ENCODE measurements at regions not wholly inside any gene's neighbourhood (a gene's known extent, or its start where the extent isn't known, plus 50 kb on each side); places are given as distances from the start of the nearest gene placed in this dataset.
"Not testable (repeated sequence)": the region's sequence is repeated elsewhere in the genome, so short reads cannot be mapped to it uniquely, and the experiment has no call there.

DNA sequence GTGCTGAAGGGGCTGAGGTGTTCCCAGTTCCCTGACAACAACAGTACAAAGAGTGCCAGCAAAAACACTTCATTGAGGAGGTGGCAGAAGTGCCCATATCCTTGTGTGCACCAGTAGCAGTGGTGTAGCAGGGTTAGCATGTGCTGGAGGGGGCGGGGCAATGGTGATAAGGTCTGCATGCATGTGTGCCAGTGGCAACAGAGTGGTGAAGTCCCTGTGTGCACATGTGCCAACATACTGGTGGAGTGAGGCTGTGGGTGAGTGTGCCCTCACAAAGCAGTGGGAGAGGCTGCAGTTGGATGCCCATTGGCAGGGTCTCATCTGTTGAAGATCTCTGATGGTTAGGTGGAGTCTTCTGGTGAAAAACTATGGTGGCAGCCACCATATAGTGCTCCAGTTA lies 994.6 kb downstream of the PCDH19 start:
- no peak for FAIRE-seq
- no peak for DNase-seq (ENCODE audit: low spot score)

DNA sequence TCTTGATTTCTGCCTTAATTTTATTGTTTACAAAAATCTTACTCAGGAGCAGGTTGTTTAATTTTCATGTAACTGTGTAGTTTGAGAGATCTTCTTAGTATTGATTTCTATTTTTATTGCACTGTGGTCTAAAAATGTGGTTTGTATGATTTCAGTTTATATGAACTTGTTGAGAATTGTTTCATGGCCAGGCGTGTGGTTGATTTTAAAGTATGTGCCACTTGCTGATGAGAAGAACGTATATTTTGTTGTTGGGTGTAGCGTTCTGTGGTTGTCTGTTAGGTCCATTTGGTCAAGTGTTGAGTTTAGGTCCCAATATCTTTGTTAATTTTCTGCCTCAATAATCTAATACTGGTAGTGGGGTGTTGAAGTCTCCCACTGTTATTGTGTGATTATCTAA lies 996.8 kb downstream of the PCDH19 start:
- no peak for FAIRE-seq
- no peak for DNase-seq (ENCODE audit: low spot score)

DNA sequence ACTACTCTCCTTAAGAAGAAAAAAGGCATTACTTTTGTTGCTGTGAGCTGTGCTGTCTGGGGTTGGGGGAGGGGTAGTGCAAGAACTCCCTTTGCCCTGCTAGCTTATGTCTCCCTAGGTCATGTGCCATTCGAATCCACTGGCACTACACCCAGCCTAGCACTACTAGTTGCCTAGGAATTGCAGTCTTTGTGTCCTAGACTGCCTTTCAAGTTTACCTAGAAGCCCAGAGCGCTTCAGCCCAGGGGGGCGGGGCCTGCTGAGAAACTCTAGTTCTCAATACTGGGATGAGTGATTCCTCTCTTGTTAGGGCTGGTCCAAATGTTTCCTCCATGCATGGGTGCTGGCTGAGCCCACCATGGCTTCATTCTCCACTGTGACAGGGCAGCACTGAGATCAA lies 1011.5 kb downstream of the PCDH19 start:
- no peak for DNase-seq (ENCODE audit: low spot score)
- FAIRE-seq, result no peak

DNA sequence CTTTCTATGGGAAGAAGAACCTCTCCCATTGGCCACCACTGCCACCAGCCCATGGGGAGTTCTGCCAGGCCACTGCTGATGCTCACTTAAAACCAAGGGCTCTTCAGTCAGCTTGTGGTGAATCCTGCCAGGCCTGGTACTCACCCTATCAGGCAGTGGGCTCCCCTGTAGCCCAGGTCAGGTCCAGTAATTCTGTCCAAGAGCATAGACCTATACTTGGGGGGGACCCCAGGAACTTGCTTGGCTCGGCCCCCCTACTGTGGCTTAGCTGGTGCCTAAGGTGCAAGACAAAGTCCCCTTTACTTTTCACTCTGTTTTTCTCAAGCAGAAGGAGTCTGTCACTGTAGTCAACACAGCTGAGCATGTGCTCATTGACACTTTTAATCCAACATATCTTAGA lies 1012.2 kb downstream of the PCDH19 start:
- DNase-seq (ENCODE audit: low spot score) (no peak), FAIRE-seq (no peak)

DNA sequence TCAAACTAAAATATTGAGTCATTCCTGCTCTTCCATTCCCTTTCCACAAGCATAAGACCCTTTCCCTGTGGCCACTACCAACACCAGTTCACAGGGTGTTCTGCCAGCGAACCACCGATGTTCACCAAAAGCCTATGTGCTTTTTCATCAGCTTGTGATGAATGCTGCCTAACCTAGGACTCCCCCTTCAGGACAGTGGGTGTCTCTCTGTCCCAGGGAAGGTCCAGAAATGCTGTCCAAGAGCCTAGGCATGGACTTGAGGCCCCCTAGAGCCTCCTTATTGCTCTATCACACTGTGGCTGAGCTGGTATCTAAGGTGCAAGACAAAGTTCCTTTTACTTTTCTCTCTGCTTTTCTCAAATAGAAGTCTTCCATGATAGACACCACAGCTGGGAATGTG lies 1015.6 kb downstream of the PCDH19 start:
- no peak for FAIRE-seq
- DNase-seq (ENCODE audit: low spot score), result no peak

DNA sequence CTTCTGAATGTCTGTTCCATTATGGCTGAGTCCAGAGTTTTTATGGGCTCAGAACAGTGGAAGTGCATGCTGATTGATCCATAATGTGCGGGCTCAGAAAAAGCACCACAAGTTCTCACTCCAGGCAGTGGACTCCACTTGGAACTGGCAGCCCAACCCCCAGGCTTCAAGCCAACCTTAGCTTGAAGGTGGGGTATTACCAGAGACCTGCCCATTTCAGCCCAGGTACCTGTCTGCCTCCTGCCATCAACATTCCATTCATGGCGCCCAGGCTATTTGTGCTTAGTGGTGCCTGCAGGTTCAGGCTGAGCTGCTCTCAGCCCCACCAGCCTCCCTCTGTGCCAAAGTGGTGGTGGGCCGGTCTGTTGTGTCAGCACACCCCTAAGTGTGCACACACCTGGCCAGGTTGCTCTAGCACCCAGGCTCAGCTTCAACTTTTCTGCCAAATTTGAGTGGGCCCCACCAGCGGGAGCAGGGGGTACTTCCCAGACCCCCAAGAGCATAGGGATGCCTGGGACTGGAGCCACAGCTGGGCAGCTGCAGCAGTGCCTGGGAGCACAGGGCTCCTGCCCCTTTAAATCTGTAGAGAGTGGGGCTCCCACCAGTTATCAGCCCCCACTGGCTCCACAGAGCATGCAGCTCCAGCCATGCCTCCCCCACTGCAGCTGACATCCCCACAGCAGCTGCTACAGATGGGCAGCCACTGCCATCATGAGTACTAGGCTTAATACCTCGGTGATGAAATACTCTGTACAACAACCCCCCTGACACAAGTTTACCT lies 1025.3 kb downstream of the PCDH19 start:
- FAIRE-seq (no peak), DNase-seq (ENCODE audit: low spot score) (no peak)

DNA sequence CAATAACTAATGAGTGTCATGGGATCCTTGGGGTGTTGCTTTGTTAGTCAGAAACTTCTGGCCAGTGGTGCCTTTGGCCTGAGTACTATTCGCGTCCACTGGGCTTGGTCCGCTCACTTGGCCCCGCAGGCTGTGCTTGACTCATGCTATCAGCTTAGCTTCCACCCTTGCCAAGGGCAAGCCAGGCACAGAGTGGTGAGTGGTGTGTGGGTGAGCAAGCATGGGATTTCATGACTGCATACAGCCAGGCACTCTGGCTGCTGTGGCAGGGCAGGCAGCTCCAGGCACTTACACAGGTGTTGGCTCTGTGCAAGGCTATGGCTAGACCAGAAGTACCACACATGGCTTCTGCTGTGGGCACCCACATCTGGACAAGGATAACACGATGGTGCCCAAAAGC lies 1026.3 kb downstream of the PCDH19 start:
- DNase-seq (ENCODE audit: low spot score) (no peak), FAIRE-seq (no peak)

DNA sequence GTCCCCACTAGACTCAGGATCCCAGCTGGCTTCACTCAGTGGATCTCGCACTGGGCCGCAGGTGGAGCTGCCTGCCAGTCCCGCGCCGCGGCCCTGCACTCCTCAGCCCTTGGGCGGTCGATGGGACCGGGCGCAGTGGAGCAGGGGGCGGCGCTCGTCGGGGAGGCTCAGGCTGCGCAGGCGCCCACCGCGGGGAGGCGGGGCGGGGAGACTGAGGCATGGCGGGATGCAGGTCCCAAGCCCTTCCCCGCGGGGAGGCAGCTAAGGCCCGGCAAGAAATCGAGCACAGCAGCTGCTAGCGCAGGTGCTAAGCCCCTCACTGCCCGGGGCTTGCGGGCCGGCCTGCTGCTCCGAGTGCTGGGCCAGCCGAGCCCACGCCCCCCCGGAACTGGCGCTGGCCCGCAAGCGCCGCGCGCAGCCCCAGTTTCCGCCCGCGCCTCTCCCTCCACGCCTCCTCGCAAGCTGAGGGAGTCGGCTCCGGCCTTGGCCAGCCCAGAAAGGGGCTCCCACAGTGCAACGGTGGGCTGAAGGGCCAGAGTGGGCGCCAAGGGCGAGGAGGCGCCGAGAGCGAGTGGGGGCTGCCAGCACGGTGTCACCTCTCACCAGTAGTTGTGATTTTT lies 1038.0 kb downstream of the PCDH19 start:
- no peak for DNase-seq (ENCODE audit: low spot score)
- FAIRE-seq, result no peak

DNA sequence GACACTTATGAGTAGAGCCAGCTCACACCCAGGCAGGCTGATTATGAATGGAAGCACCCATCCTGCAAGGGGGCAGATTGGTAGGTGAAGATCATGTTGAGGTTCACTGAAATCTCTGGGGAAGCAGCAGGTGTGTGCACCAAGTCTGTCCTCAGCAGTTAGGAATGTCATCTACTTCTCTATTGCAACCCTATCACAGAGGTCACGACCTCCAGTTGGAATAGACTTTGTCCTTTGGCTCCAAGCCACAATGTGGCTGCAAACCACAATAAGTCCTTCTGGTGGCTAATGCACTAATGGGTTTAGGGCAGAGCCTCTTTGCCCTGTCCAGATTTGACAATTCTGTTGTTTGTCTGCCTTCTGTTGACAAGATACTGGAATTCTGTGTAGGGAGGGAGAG lies 1056.7 kb downstream of the PCDH19 start:
- no peak for FAIRE-seq
- DNase-seq (ENCODE audit: low spot score), result no peak

DNA sequence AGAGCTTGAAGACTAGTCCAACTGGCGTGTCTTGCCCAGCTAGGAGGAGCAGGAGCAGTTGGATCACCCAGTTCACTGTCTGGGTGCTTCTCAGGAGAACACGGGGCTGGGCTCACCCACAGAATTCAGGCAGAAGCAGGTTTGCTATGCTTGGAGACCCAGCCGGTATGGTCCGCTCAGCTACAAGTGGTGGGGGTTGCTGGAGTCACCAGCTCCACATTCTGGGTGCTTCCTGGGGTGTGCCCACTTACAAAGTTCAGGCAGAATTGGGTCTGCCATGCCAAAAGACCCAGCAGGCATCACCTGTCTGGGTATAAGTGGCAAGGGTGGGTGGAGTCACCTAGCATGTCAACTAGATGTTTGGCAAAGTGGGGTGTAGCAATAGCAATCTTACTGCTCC lies 1061.8 kb downstream of the PCDH19 start:
- FAIRE-seq (no peak), DNase-seq (ENCODE audit: low spot score) (no peak)

DNA sequence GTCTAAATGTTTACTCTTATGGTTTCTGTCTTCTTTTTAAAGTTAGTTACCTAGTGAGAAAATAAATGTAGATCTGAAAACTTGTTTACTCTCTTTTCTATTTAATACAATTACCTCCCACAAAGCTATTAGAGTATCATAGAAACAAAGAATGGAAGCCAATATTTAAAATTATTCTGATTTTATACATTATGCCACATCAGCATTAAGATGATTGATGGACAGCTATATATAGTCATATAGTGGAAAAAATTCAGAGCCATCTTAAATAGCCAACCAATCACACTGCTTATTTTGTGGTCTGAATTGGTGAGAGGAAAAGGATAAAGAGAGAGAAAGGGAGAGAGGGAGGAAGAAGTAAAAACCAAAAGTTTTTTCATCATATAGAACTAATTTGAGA lies 1101.8 kb downstream of the PCDH19 start:
- no peak for DNase-seq (ENCODE audit: low spot score)
- FAIRE-seq, result no peak

DNA sequence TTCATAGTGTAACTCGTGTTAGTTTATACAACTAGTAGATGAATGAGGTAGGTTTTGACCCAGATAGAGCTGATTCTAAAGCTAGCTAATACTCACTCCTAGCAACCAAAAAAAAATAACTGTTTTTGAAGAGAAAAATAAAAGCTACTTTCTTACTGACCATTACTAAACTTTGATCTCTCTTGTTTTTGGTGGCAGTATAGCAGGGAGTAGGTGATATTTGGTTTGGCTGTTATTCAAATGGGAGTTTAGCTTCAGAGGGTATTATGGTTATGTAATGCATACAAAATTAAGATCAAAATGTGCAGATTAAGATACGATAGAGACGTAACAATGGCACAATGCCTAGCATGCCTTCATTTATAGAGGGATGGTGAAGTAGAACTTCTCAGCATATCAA lies 1104.5 kb downstream of the PCDH19 start:
- no peak for DNase-seq (ENCODE audit: low spot score)
- no peak for FAIRE-seq

DNA sequence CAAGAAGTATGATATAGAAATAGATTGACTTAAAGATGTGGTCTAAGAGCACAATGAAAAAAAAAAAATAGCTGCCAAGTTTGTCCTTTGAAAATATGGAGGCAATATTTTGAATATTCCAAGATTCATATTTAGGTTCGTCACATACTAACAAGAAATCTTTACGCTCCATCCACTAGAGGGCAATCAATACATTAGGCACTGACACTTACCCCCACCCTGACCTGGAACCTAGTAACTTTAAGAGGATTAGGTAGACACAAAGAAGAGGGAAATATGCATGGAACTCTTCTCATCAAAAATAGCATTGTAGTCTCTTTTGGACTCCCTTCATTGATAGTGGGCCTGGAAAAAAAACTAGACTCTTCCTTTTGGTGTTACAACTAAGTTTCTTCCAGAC lies 1108.1 kb downstream of the PCDH19 start:
- DNase-seq (ENCODE audit: low spot score), result no peak
- no peak for FAIRE-seq

DNA sequence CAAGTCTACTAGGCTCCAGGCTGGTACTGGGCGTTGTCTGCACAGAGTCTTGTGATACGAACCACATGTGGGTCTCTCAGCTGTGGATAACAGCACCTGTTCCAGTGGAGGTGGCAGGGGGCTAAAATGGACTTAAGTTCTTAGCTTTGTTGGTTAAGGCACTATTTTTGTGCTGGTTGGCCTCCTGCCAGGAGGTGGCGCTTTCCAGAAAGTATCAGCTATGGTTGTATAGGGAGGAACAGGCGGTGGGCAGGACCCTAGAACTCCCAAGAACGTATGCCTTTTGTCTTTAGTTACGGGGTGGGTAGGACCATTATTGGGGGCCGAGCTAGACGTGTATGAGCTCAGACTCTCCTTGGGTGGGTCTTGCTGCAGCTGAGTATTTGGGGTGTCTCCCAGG lies 1138.4 kb downstream of the PCDH19 start:
- FAIRE-seq, result no peak
- no peak for DNase-seq (ENCODE audit: low spot score)

DNA sequence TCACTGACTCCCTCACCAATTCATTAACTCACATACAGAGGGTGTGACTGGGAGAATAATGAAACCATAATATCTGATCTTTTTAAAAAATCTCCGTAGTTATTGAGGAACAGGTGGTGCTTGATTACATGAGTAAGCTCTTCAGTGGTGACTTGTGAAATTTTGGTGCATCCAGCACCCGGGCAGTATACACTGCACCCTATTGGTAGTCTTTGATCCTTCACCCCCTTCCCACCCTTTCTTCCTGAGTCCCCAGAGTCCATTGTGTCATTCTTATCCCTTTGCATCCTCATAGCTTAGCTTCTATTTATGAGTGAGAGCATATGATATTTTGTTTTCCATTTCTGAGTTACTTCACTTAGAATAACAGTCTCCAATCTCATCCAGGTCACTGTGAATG lies 1143.8 kb downstream of the PCDH19 start:
- FAIRE-seq (no peak), DNase-seq (ENCODE audit: low spot score) (no peak)

DNA sequence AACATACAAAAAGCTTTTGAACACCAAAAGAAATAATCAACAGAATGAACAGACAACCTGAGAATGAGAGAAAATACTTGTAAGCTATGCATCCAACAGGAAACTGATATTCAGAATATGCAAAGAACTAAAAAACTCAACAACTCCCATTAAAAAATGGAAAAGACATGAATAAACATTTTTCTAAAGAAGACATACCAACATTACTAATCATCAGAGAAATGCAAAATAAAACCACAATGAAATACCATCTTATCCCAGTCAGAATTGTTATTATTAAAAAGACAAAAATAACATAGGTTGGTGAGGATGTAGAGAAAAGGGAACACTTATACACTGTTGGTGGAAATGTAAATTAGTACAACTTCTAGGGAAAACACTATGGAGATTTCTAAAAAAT lies 1161.9 kb downstream of the PCDH19 start:
- no peak for FAIRE-seq
- DNase-seq (ENCODE audit: low spot score), result no peak

DNA sequence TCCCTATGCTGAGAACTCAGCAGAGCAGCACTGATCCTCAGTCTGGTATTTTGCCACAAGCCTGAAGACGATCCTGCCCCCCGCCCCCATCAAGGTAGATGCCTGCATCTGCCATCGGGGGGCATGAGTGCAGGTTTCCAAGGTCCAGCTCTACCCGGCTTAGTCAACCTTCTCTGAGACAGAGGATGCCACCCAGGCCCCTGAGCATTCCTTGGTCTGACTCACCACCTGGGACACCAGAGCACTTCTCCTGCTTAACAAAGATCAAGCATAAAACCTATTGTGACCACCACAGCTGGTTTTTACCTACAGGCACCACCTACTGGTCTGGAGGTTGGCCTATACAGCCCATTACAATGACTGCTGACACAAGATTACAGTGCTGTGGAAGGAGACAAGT lies 1168.1 kb downstream of the PCDH19 start:
- DNase-seq (ENCODE audit: low spot score) (no peak), FAIRE-seq (no peak)

DNA sequence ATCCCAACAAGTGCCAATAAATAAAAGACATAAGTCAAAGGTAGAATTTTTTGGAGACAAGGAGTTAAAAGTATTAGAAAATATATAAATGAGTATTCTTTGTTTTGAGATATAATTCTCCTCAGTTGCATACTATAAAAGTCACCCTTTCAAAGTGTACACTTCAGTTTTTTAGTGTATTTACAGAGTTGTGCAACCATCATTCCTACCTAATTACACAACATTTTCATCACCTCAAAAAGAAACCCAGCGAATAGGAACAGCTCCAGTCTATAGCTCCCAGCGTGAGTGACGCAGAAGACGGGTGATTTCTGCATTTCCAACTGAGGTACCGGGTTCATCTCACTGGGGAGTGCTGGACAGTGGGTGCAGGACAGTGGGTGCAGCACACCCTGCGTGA lies 1175.7 kb downstream of the PCDH19 start:
- FAIRE-seq; DNase-seq (ENCODE audit: low spot score): not testable (repeated sequence)

DNA sequence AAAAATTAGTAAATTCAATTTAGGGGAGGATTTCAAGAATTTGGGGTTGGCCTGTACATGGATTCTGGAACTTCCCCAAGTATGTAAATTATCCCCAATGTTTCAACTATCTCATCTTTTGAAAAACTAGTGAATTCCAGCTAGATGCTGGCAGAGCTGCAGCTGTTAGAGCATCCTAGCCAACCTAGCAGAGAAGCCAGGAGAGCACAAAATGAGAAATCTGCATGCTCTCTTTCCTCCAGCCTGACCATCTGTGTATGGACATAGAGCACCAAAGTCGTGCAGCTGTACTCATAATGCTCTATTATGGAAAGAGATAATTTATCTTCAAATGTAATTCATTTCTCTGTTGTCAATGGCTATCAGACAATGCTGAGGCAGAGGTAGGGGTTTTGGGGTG lies 1217.7 kb downstream of the PCDH19 start:
- FAIRE-seq (no peak), DNase-seq (ENCODE audit: low spot score) (no peak)

DNA sequence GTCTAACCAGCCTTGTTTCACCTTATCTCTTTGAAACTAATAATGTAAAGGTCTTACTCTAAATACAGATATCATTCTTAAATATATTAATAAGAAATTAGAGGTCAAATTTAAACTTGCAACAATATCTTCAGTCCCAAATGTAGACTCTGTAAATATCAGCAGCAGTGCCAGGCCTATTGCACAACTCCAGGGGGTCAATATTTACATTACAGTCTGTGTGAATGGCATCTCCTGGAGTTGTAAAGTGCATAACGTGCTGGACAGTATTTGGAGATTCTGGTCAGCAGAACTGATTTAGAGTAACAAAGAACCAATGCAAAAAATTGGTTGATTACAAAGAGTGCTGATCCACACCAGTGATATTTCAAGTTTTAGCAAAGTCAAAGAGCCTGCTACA lies 1225.9 kb downstream of the PCDH19 start:
- FAIRE-seq (no peak), DNase-seq (ENCODE audit: low spot score) (no peak)

DNA sequence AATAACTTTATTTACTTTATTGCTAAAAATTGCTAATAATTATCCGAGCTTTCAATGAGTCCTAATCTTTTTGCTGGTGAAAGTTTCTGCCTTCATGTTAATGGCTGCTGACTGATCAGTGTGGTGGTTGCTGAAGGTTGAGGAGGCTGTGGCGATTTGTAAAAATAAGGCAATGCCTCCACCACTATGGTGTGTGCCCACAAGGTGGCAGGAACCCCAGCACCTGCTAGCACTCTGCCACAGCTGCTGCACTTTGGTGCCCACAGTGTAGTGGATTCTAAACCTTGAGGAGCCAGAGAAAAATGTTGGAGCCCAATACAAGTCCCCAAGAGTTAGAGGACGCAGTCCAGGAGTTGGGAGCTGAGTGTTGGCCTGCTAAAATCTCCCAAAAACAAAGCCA lies 1237.1 kb downstream of the PCDH19 start:
- no peak for FAIRE-seq
- no peak for DNase-seq (ENCODE audit: low spot score)

DNA sequence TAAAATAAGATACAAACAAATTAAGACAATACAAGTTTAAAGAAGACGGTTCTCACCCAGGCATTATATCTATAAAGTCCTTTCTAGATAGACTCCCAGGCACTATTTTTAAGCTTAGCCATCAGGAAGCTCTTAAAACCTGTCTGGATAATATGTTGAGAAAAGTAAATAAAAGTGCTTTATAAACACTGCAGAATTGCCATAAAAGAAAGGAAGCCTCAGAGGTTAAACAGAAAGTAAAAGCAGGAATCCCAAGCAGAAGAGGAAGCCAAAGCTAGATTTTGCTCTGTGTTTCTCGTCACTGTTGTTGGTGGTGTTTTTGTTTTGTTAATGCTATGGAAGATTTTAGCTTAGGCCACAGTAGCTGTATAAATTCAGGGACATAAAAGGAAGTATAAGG lies 1267.3 kb downstream of the PCDH19 start:
- DNase-seq (ENCODE audit: low spot score) (no peak), FAIRE-seq (no peak)

DNA sequence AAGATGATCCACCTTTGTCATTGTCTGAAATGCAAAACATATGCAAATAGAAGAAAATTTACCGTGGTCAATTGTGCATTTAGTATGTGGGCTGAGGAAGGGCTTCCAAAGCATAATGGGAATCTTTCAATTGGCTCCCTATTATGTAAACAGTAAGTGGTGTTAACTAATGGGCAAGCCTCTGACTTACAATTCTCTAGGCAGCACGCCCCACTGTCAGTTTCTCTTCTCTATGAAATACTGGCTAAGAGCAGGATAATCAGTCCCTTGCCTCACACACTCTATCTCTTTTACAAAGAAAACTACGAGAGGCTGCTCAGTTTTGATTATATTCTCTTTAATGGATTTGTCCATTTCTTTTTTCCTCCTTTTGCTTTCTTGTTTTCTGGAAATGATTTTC lies 1272.6 kb downstream of the PCDH19 start:
- FAIRE-seq (no peak), DNase-seq (ENCODE audit: low spot score) (no peak)
